GM21825 (cell line): ENCODE measurements at regions not wholly inside any gene's neighbourhood (a gene's known extent, or its start where the extent isn't known, plus 50 kb on each side); places are given as distances from the start of the nearest gene placed in this dataset.

ENCODE experiments used
- ATAC-seq: cut with Tn5 transposase; IDR thresholded peaks from one replicate; pipeline ENCODE4 v1.9.1; 2021; ENCODE audit warnings: mild to moderate bottlenecking, moderate library complexity; ENCODE audit not compliant: unreplicated experiment

DNA sequence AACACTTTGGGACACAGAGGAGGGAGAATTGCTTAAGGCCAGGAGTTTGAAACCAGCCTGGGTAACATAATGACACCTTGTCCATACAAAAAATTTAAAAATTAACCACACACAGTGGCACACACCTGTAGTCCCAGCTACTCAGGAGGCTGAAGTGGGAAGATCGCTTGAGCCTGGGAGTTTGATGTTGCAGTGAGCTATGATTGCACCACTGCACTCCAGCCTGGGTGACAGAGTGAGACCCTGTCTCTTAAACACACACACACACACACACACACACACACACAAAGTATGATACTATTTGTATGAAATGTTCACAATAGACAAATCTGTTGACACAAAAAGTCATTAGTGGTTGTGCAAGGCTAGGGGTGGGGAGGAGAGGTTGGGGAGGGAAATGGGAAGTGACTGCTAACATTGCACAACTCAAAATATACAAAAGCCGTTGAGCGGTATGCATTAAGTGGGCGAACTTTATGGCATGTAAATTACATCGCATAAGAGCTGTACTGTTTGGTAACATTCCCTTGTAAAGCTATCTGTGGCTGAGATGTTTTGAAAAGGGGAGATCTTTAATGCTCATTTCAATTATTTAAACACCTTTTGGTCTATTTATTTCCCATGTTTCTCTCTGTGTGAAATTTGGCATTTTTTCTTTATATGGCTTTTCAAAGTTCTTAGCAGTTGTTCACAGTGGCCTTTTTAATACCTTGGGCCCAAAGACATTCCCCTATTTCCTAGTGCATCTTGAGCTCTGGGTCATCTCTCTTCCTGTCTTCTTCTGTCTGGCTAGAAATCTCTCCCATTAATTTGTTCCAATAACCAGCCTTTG lies 58.9 kb upstream of the ZNF516 start:
- no peak for ATAC-seq

DNA sequence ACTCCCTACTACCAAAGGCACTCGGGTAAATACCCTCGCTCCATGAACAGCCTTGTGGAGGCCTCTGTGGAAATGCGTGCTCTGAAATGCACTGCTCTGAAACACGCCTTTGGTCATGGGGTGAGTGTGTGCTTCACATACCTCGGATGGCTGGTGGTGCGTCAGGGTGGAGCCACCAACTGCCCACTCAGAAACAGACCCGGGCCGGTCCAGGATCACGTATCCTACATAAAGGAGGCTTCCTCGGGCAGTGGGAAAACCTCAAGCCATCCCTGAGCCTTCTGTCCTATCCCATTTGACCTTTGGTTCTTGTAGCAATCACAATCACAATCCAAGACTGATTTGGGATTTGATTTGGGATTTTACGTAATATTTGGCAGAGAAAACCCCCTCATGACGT lies 53.5 kb upstream of the ZNF516 start:
- ATAC-seq = no peak

DNA sequence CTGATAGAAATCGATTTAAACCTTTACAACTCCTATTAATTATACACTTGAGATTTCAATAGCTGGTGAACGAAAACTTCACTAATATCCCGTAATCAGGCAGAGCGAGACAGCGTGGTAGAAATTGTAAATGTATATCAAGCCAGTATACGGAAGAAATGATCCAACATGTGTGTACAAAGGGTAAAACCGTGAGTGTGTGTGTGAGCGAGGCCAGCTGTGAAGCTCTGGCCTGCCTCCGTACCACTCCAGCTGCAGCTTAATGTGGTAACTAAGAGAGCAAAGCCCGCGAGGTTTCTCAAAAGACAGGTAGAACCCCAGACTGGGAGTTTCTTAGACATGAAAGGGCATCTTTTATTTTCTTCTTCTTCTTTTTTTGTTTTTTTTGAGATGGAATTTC lies 52.3 kb upstream of the ZNF516 start:
- ATAC-seq = no peak

DNA sequence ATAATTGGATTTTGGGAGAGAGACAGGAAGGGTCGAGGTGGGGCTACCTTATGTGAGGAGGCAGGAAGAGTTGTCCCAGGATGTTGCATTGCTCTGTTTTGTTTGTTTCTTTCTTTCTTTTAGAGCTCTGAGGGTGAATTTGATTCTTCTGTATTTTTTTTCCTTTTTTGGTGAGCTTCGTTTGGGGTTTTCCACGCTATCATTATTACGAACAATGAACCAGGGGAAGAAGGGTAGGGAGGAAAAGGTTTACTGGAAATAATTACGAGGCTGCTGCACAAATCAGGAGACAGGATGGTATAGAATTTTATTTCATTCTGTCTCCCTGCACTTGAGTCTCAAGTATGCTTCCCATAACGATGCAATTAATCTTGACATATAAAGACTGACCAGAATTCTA lies 51.4 kb upstream of the ZNF516 start:
- no peak for ATAC-seq

DNA sequence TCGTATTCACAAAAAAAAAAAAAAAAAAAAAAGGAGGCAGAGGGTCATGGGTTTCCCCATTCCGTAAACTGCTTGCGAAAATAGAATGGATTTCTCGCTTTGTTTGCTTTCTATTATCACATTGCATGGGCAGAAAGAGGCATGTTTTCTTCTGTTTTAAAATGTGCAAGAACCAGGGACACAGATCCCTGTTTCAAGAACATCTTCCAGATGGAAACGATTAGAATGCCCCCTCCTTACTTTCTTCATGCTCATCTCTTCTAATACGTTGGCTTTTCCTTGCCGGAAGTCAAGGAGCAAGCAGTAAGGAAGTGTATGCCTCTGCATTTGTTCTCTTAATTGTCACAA lies 51.0 kb upstream of the ZNF516 start:
- ATAC-seq = no peak

DNA sequence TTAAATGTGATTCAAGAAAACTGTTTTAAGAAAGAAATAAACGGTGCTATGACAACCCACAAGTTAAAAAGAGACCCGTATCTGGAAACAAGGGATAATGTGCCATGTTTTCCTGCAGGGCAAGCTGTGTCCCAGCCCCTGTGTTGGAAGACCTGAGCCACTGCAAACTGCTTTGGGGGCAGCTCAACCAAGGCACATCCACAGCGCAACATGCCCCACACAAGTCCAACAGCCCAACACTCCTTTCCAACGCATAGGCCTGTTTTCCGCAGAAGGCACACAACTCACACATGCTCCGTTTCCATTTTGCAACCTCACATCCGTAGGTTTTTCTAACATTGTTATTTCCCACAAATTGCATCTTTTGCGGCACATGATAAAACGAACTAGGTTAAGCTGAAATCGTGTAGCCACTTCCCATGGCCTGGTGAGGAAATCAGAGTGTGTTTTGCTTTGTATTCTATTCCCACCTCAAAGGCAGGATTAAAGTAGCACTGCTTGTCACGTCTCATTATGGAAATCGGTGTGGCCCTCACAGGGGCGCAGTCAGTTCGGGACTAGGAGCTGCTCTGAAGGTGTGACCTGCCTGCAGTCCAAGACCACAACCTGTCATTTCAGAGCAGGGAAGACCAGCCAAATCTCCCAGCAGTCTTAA lies 50.5 kb upstream of the ZNF516 start:
- no peak for ATAC-seq

DNA sequence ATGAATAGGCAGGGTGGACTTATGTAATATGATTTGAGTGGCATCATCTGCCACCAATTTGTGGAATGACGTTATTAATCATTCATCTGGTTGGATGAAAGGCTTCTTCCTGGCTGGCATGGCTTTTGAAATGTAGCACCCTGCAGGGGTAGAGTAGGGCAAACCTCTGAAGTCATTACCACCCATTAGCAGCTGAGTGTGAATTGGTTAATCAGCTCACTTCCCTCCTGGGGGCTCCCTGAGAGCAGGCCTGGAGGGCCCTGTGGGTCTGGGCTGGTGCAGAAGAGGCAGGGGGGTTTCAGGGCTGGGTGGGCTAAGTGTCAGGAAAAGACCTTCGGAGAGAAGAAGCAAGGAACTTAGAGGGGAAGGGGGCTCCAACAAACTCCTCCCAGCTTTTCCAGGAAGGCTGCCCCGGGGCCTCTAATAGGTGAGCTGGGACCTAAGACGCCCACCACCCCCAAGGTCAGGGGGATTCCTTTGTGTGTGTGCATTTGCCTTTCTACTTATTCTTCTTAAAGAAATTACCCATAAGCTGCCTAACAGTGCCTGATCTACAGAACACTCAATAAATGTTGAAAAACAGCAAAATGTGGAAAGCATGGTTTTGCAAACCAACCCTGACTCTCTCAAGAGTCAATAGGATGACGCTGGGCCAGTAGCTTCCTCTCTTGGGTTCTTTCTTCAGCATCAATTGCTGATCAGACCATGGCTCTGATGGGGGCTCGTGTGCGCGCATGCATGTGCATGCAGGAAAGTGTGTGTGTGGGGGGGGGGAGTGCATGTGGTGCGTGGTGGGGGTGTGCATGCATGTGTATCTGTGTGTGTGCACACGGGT lies 49.7 kb upstream of the ZNF516 start:
- ATAC-seq = no peak
